ENCODE measurements at regions not wholly inside any gene's neighbourhood (a gene's known extent, or its start where the extent isn't known, plus 50 kb on each side); places are given as distances from the start of the nearest gene placed in this dataset.

DNA sequence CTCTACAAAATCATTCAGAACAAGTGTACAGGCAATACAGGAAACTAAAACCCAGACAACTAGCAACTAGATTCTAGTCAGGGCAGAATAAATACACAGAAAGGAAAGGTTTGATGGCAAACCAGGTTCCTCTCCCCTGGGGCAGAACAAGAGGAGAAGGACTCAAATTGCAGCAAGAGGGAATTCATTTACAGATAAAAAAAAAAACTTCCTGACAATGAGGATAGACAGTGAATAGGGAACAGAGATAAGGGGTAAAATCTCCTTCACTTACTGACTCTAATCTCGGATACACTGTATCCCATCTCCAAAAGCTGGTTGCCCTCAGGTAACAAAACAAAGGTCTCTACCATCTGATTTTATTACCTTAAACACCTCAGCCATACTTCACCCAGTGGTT lies 244.0 kb downstream of the SEC61B start:
- TF ChIP-seq GATA2 (IDR thresholded peaks at IDR 0.05; ENCODE audit: low read depth, low read length) (peak; percentile 96), GATA3 (IDR thresholded peaks at IDR 0.05; ENCODE audit: low read depth, low read length) (peak; percentile 97)

DNA sequence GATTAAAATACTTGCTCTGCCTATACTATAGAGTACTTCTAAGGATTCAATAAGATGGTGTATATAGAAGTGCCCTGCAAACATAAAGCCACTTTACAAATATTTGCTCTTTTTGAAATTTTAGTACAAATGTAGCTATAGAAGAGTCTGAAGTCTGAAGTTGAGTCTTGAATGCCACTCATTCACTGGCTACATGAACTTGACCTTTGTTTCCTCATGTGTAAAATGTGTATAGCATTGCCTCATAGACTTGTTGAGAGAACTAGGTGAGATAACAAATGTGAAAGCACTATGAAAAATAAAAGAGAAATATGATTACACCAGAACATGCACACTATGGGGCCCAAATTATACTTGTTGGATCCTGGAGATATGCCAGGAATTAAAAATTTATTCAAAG lies 244.7 kb downstream of the SEC61B start:
- TF ChIP-seq GATA2 (IDR thresholded peaks at IDR 0.05; ENCODE audit: low read depth, low read length) (no peak), GATA3 (IDR thresholded peaks at IDR 0.05; ENCODE audit: low read depth, low read length) (no peak)

DNA sequence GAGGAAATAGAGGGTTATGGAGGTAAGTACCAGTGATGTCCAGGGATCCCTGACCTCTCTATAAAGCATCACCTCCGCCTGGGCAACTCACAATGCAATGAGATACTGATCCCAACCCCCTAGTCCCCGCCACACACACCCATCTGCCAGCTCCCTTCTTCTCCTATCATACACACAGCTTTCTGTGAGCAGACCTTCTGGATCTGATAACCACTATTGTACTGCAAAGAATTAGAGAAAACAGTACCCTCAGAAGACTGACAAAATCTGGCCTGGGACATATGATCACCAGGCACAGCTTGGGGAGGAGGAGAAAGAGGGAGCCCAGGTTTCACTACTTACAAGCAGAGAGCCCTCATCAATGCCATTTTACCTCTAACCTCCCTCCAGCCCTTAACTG lies 249.0 kb downstream of the SEC61B start:
- TF ChIP-seq GATA2 (IDR thresholded peaks at IDR 0.05; ENCODE audit: low read depth, low read length) (peak; percentile 57), GATA3 (IDR thresholded peaks at IDR 0.05; ENCODE audit: low read depth, low read length) (peak; percentile 25; the same call in 1 of the 2 replicates)

DNA sequence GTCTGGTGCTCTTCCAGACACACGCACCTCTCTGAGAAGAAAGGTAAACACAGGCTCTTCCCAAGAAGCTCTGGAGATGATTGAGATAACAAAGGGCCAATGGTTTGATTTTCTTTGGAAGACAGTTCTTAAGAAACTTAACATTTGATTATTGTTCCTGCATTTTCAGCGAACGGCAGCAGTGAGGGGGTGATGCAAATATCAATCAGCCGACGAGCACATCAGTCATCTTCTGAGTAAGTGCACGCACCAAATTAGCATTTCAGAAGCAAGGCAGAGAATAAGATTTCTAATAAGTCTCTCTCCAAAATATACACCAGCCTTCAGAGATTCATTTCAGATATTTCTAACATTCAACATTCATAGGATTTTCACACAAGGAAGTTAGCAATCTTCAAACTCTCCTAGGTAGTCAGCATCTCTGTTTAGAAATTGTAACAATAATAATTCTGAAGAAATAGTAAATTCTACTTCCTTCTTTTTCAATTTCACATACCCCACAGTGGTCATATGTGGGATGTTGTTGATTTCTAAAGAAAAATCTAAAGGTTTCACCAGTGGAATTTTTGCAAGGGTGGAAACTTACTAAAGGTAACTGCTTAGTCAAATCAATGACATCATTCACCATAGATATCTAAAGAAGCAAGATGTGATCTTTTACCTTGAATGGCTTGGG lies 250.3 kb downstream of the SEC61B start:
- TF ChIP-seq GATA2 (IDR thresholded peaks at IDR 0.05; ENCODE audit: low read depth, low read length) (no peak), GATA3 (IDR thresholded peaks at IDR 0.05; ENCODE audit: low read depth, low read length) (no peak)

DNA sequence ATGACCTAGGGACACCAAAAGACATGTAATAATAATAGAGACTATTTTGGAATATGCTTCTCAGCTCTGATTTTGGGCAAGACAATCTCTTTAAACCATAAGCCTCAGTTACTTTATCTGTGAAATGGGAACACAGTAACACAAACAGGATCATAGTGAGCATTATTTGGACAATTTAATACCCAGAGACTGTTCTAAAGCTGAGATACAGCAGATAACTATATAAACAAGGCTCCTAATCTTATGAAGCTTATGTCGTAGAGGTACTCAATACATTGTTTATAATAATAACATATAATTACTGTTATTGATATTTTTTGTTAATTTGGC lies 250.8 kb downstream of the SEC61B start:
- TF ChIP-seq GATA3 (IDR thresholded peaks at IDR 0.05; ENCODE audit: low read depth, low read length) (no peak), GATA2 (IDR thresholded peaks at IDR 0.05; ENCODE audit: low read depth, low read length) (no peak)

DNA sequence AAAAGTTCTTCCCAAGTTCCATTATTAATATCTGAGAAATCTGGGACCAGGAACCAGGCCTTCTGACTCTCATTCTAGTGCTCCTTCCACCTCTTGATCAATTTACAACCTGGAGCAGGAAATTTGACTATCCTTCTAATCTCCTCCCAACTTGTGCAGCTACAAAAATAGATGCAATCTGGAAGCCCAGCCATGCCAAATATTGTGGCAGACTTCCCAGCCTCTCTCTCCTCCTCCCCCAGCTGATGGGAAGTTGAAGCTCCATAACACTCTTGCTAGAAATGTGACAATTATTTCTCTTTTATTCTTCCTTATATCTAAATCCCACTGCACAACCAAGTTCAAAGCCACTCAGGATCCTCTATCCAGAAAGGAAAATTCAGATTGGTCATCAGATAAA lies 252.1 kb downstream of the SEC61B start:
- TF ChIP-seq GATA2 (IDR thresholded peaks at IDR 0.05; ENCODE audit: low read depth, low read length) (0 out of 2 replicates have a peak, but pooled peaks have one; percentile 9), GATA3 (IDR thresholded peaks at IDR 0.05; ENCODE audit: low read depth, low read length) (no peak)

DNA sequence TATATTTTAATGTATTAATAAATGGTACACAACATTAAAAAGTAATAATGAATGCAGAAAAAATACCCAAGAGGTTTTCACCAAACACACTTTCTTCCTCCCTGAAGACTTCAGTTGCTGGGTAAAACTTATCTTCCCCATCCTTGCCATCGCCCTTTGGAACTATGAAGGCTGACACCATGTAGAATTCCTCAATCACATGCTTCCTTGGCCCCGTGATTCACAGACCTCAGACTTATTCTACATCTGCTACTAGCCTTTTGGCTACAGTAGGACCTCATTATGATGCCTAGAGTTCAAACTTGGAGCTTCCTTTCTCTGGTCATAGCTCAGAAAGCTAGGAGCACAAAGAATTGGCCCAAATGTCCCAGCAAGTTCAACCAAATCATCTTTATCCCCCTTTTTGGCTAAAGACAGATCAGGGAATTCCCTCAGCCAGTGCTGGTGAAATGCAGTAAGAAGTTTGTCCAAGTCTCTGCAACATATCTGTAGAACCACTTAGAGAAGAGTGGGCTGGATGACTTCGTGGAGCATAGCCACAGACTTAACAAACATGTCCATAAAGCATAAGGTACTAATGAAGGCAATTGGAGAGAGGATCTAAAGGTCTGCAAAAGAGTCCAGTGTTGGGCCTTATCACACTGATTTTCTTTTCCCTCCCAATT lies 253.5 kb downstream of the SEC61B start:
- no peak for TF ChIP-seq GATA2 (IDR thresholded peaks at IDR 0.05; ENCODE audit: low read depth, low read length)
- TF ChIP-seq GATA3 (IDR thresholded peaks at IDR 0.05; ENCODE audit: low read depth, low read length) = no peak

DNA sequence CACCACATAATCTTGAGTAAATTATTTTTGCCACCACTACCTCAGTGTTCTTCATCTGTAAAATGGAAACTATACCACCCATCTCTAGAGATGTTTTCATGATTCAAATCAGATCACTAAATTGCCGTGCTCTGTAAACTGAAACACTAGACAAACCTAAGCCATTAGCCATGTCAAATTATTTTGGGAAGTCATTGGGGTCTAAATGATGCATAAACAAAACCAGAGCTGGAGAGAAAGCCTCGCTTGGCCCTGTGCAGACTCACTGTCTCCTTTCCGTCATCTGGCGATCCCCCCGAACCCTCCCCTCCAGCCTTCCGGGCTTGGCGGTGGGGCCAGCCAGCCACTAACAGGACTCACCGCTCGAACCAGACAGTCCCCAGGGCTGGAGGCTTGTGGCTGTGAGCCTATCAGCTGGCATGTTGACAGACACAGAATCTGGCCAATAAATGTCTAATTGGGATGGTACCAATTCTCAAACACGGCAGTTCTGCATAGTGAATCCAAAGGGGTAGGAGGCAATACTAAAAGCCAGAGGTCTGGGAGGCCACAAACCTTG lies 256.5 kb downstream of the SEC61B start:
- TF ChIP-seq GATA2 (IDR thresholded peaks at IDR 0.05; ENCODE audit: low read depth, low read length) = no peak; the same call in none of the 2 replicates

DNA sequence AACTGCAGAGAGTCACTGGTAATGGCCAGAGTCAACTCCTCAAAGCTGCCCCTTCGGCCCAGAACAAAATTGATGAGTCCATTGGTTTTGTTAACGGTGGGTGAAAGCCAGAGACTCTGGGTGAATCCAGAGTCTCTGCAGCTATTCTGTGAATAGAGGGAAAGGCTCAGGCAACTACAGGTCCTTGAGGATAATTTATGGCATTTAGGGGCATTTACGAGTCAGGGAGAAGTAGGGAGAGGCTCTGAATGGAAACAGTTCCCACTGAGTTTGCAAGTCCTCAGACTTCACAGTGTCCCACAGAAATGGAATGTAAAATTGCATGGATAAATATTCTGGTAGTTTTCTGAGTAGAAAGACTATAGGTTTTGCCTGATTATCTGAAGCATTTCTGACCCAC lies 257.8 kb downstream of the SEC61B start:
- TF ChIP-seq GATA3 (IDR thresholded peaks at IDR 0.05; ENCODE audit: low read depth, low read length) (no peak), GATA2 (IDR thresholded peaks at IDR 0.05; ENCODE audit: low read depth, low read length) (no peak)

DNA sequence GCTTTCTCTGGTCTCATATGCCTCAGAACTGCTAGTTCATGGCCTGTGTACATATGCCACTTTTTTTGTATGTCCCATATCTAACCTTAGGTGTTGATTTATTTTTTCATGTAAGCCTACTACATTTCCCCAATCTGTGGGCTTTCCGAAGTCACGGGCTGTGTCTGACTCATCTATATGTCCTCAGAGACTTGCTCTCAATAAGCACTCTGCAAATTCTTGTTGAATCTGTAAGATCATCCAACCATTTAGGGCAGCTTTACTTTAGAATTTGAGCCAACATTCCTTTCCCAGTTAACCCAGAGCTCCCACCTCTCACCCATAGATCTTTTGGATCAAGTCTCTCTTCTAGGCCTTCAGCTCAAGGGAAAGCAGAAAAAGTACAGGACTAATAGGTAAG lies 263.4 kb downstream of the SEC61B start:
- TF ChIP-seq GATA2 (IDR thresholded peaks at IDR 0.05; ENCODE audit: low read depth, low read length) = no peak
- TF ChIP-seq GATA3 (IDR thresholded peaks at IDR 0.05; ENCODE audit: low read depth, low read length) = no peak

DNA sequence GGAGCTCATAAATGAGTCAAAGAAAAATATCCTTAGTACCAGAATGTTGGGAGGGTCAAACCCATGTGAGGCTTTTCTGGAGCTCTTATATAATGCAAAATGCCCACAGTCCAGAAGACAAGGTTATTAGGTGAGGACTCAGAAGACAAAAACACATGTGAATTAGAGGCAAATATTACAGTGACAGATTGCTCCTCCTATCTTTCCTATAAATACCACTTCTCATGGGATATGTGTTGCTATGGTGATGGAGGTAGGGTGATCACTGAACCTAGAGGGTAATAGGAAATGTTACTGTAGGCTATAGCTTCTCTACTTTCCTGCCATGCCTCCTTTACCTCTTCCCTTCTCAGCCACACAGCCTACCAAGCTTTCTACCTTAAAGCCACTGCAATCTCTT lies 264.6 kb downstream of the SEC61B start:
- TF ChIP-seq GATA2 (IDR thresholded peaks at IDR 0.05; ENCODE audit: low read depth, low read length) = no peak
- no peak for TF ChIP-seq GATA3 (IDR thresholded peaks at IDR 0.05; ENCODE audit: low read depth, low read length)

DNA sequence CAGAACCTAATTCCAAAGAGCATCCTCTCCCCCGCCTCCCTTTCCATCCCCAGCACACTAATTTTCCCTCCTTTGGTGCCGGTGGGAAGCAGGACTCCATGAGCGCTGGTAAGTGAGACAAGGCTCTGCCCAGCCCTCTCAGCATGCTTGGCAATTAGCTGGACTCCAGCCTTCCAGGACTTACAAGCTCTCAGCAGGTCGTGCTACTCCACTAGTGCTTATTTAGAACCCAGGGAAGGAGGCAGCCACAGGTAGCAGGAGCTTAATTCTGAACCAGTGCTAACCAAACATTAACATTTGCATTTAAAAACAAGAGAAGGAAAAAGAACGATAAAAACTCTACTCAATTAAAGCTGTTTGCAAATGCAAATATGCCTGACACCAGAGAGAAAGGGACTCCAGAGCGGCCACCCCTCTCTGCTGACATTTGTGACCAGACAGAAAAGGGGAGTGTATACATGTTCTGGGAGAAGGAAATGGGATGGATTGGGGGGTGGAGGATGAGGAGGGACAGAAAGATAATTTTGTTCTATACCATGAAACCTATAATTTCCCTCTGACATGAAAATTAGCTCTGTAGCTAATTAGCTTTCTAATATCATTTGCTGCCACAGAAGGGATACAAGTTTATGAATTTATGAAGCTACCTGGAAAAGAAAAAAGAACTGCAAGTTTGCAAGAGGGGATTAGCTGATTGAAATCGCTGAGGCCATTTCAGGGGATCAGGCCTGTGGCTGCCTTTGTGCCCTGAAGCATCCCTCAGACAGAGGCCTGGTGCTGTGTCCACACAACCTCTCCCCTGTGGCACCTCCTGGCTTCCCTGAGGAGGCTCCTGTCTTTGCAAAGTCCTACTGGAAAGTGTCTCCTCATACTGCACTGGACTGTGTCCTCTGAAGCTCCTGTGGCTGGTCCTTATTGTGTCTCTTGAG lies 266.3 kb downstream of the SEC61B start:
- TF ChIP-seq GATA3 (IDR thresholded peaks at IDR 0.05; ENCODE audit: low read depth, low read length) = no peak
- TF ChIP-seq GATA2 (IDR thresholded peaks at IDR 0.05; ENCODE audit: low read depth, low read length) = no peak

DNA sequence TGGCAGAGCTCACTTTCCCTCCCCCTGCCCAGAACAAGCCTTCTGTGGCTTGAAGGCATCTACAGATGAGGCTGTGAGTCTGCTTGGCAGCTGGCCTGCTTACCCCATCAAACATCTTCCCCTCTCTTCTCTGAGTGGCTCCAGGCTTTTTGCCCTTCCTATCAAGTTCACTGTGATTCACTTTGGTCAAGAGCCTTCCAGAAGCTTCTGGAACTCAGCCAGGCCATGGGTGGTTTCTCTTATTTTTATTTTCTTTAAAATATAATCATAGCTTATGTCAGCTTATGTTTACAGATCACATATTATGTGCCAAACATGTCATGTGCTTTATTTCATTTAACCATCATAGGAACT lies 267.0 kb downstream of the SEC61B start:
- TF ChIP-seq GATA2 (IDR thresholded peaks at IDR 0.05; ENCODE audit: low read depth, low read length) = no peak
- no peak for TF ChIP-seq GATA3 (IDR thresholded peaks at IDR 0.05; ENCODE audit: low read depth, low read length)

DNA sequence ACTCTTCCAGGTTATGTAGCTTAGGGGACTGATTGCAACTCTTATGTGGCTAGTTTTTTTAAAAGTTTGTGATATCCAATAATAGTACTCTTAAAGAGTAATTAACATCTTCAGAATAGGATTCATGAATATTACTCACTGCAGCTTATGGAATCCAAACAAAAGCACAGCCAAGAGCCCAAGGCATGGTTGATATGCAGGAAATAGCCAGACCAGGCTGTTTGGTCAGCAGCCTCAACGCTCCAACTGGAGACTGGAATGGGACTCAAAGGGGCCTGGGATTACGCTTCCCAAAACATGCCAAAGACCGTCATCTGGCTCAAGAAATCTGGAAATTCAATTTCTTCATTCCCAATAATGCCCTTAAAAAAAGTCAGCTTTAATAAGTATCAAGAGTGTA lies 268.6 kb downstream of the SEC61B start:
- no peak for TF ChIP-seq GATA3 (IDR thresholded peaks at IDR 0.05; ENCODE audit: low read depth, low read length)
- no peak for TF ChIP-seq GATA2 (IDR thresholded peaks at IDR 0.05; ENCODE audit: low read depth, low read length)
